ENCODE measurements at regions not wholly inside any gene's neighbourhood (a gene's known extent, or its start where the extent isn't known, plus 50 kb on each side); places are given as distances from the start of the nearest gene placed in this dataset.

DNA sequence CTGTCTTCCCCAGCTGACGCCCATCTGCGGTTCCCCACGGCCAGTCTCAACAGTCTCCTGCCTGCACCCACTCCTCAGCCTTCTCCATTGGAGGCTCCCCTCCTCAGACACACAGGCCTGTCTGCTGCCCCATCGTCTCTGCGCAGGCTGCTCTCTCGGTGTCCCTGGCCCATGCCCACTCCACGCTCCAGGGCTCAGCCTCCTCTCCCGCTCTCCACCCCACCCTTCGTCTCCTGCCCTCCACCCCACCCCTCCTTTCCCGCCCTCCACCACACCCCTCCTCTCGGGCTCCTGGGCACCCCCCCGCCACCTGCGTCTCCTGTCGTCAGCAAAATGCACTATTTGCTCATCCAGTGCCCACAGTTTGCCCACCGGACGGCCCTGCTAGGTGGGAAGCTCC is 119.6 kb upstream of the DIO3 start:
- no peaks in the 10 kb centered on the region for H3K36me3 Mint-ChIP-seq
- no peak overlapping the region for H3K4me3 ChIP-seq (replicated peaks in 1 of 3; ENCODE audit: low read depth in 2 of 3, low read length in 3 of 3)
- H3K9me3 Mint-ChIP-seq = peaks cover 0 to 3% (median 0%) of the 10 kb centered on the region in 7 donors
- 88% methylated on average over 8 of the region's 16 CpGs for WGBS (ENCODE audit: insufficient coverage)
- no peaks in the 10 kb centered on the region for H3K4me1 ChIP-seq (ENCODE audit: control insufficient read depth in 1 of 2, insufficient read depth in 2 of 2, low read length in 2 of 2)
- H3K27me3 Mint-ChIP-seq (ENCODE audit: low read depth in 3 of 3) = peaks cover 5 to 13% (median 13%) of the 10 kb centered on the region in 3 donors
- no peaks in the 10 kb centered on the region for H3K36me3 ChIP-seq (replicated peaks in 1 of 2; ENCODE audit: control insufficient read depth in 1 of 2, insufficient read depth in 2 of 2, low read length in 2 of 2)
- no peak overlapping the region for H2AFZ ChIP-seq (ENCODE audit: insufficient read depth, low read depth, low read length, poor library complexity, severe bottlenecking)
- no peak overlapping the region for H3K27ac ChIP-seq (ENCODE audit: low read depth in 1 of 2, low read length in 2 of 2)
- peaks cover 0 to 3% of the 10 kb centered on the region in 2 donors for H3K27me3 ChIP-seq (ENCODE audit: control insufficient read depth in 2 of 2, insufficient read depth in 2 of 2, low read length in 2 of 2)
- DNase-seq = no peak
- H3K9me3 ChIP-seq (replicated peaks in 1 of 2; ENCODE audit: control insufficient read depth in 1 of 2, insufficient read depth in 1 of 2, low read length in 2 of 2) = no peaks in the 10 kb centered on the region
- H3K4me2 ChIP-seq (replicated peaks; ENCODE audit: extremely low read depth, low read length, poor library complexity, severe bottlenecking) = no peak overlapping the region
- no peak overlapping the region for H3K4me3 Mint-ChIP-seq
- no peak overlapping the region for H3K9ac ChIP-seq (ENCODE audit: insufficient read depth, low read length, poor library complexity, severe bottlenecking)
- no peaks in the 10 kb centered on the region for H3K79me2 ChIP-seq (ENCODE audit: insufficient read depth, low read length)
- H4K20me1 ChIP-seq (ENCODE audit: insufficient read depth, low read length) = no peaks in the 10 kb centered on the region
- TF ChIP-seq, protein P1, sequence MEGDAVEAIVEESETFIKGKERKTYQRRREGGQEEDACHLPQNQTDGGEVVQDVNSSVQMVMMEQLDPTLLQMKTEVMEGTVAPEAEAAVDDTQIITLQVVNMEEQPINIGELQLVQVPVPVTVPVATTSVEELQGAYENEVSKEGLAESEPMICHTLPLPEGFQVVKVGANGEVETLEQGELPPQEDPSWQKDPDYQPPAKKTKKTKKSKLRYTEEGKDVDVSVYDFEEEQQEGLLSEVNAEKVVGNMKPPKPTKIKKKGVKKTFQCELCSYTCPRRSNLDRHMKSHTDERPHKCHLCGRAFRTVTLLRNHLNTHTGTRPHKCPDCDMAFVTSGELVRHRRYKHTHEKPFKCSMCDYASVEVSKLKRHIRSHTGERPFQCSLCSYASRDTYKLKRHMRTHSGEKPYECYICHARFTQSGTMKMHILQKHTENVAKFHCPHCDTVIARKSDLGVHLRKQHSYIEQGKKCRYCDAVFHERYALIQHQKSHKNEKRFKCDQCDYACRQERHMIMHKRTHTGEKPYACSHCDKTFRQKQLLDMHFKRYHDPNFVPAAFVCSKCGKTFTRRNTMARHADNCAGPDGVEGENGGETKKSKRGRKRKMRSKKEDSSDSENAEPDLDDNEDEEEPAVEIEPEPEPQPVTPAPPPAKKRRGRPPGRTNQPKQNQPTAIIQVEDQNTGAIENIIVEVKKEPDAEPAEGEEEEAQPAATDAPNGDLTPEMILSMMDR (IDR thresholded peaks at IDR 0.05) = no peak
- intact Hi-C loops (cut with micrococcal nuclease) = no loop called here
- H3K4me1 Mint-ChIP-seq = no peaks in the 10 kb centered on the region
- H3K27ac Mint-ChIP-seq = no peak overlapping the region

DNA sequence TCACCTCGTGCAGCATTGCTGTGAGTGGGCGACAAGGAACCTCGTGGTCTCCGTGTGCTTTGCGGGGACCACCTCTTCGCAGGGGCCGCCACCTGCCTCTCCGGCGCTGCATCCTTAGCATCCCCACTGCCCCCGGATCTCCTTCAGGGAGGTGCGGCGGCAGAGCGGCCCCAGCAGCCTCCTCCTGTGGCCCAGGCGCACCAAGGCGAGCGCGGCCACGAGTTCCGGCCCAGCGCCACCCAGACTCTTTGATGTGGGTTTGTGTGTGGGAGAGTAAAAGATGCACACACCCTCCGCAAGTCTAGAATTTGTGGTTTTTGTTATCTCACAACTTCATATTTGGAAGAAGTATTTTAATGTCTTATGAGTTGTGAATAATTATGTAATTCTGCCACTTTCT is 118.8 kb upstream of the DIO3 start:
- Mint-ChIP-seq H3K27ac (no peak overlapping the region), H3K4me1 (no peaks in the 10 kb centered on the region), H3K36me3 (no peaks in the 10 kb centered on the region), H3K27me3 (ENCODE audit: low read depth in 3 of 3) (peaks cover 4 to 14% (median 13%) of the 10 kb centered on the region in 3 donors), H3K9me3 (peaks cover 0 to 3% (median 0%) of the 10 kb centered on the region in 7 donors), H3K4me3 (no peak overlapping the region)
- Histone ChIP-seq H3K9me3 (replicated peaks in 1 of 2; ENCODE audit: control insufficient read depth in 1 of 2, insufficient read depth in 1 of 2, low read length in 2 of 2) (no peaks in the 10 kb centered on the region), H3K36me3 (replicated peaks in 1 of 2; ENCODE audit: control insufficient read depth in 1 of 2, insufficient read depth in 2 of 2, low read length in 2 of 2) (no peaks in the 10 kb centered on the region), H3K9ac (ENCODE audit: insufficient read depth, low read length, poor library complexity, severe bottlenecking) (no peak overlapping the region), H3K4me1 (ENCODE audit: control insufficient read depth in 1 of 2, insufficient read depth in 2 of 2, low read length in 2 of 2) (no peaks in the 10 kb centered on the region), H4K20me1 (ENCODE audit: insufficient read depth, low read length) (no peaks in the 10 kb centered on the region), H2AFZ (ENCODE audit: insufficient read depth, low read depth, low read length, poor library complexity, severe bottlenecking) (no peak overlapping the region), H3K79me2 (ENCODE audit: insufficient read depth, low read length) (no peaks in the 10 kb centered on the region), H3K4me3 (replicated peaks in 1 of 3; ENCODE audit: low read depth in 2 of 3, low read length in 3 of 3) (no peak overlapping the region), H3K4me2 (replicated peaks; ENCODE audit: extremely low read depth, low read length, poor library complexity, severe bottlenecking) (no peak overlapping the region), H3K27ac (ENCODE audit: low read depth in 1 of 2, low read length in 2 of 2) (no peak overlapping the region), H3K27me3 (ENCODE audit: control insufficient read depth in 2 of 2, insufficient read depth in 2 of 2, low read length in 2 of 2) (peaks cover 0 to 3% of the 10 kb centered on the region in 2 donors)
- TF ChIP-seq, protein P1 (IDR thresholded peaks at IDR 0.05) = no peak
- DNase-seq = no peak
- WGBS (ENCODE audit: insufficient coverage) = 75% methylated on average over 13 of the region's 21 CpGs
- intact Hi-C loops (cut with micrococcal nuclease) = no loop called here

Data from CD14-positive monocyte (primary cell).